A549 (cell line): ENCODE measurements at regions not wholly inside any gene's neighbourhood (a gene's known extent, or its start where the extent isn't known, plus 50 kb on each side); places are given as distances from the start of the nearest gene placed in this dataset.

Experiments
- ATAC-seq, 2 experiments: fragments of 200-7000 bp in 1 of 2; fragments of >200 bp in 1 of 2; cut with Nextera tagmentation in 1 of 2; cut with Tn5 transposase in 1 of 2; 3 replicates each; pipeline versions ENCODE4 v1.8.0 to v1.9.1; 2018 to 2020; ENCODE audit warnings: mild to moderate bottlenecking in 1 of 2, moderate library complexity in 1 of 2
- CTCF ChIA-PET: fragments of 300-600 bp; sonication (Branson Sonifier 250); formaldehyde crosslinking; extraction: SDS; loops from one replicate; lab custom pipeline; 2021; ENCODE audit warnings: antibody characterized with exemption, inconsistent platforms; lab: Yijun Ruan, JAX
- POLR2A ChIA-PET: fragments of 350-600 bp; formaldehyde crosslinking; extraction: SDS; loops from one replicate; lab custom pipeline; 2021; ENCODE audit warnings: antibody characterized with exemption, inconsistent platforms; lab: Yijun Ruan, JAX
- DNase-seq, 2 experiments: peaks; one replicate each; pipeline versions ENCODE4 v3.0.0 to v3.0.0-alpha.2; 2011 to 2016; ENCODE audit warnings: low read depth in 1 of 2, low spot score in 1 of 2
- FAIRE-seq: peaks from 2 replicates; lab custom pipeline; 2011; peaks lifted over from hg19 to GRCh38; lab: Jason Lieb, UNC
- H3K27ac ChIP-seq, 2 experiments: fragments of >200 bp; sonication (Bioruptor Twin); formaldehyde crosslinking; 3 replicates each; pipeline ENCODE4 v1.5.1; 2016 to 2017
- H3K4me1 ChIP-seq: fragments of >200 bp; sonication (Bioruptor Twin); formaldehyde crosslinking; 3 replicates; pipeline ENCODE4 v1.6.1; 2016
- H3K4me2 ChIP-seq: fragments of >200 bp; sonication (Bioruptor Twin); formaldehyde crosslinking; 3 replicates; pipeline ENCODE4 v1.6.1; 2016
- H3K4me3 ChIP-seq: fragments of >200 bp; sonication (Bioruptor Twin); formaldehyde crosslinking; 3 replicates; pipeline ENCODE4 v1.5.1; 2016
- H3K9me3 ChIP-seq: fragments of >200 bp; sonication (Bioruptor Twin); formaldehyde crosslinking; 3 replicates; pipeline ENCODE4 v1.6.1; 2016
- BHLHE40 ChIP-seq: IDR thresholded peaks from 2 replicates; pipeline ENCODE4 v1.6.1; 2012; ENCODE audit warnings: low read depth, low read length, inconsistent platforms
- CBX2 ChIP-seq: fragments of 200-600 bp; sonication (generic); IDR thresholded peaks from 2 replicates; pipeline ENCODE4 v1.6.1; 2016; ENCODE audit warnings: low read depth, mild to moderate bottlenecking, borderline replicate concordance
- CBX8 ChIP-seq: fragments of 200-600 bp; sonication (generic); IDR thresholded peaks from 2 replicates; pipeline ENCODE4 v1.6.1; 2016
- CHD2 ChIP-seq: fragments of 150-350 bp; IDR thresholded peaks from 2 replicates; pipeline ENCODE4 v1.6.1; 2014; ENCODE audit warnings: low read length; ENCODE audit not compliant: partially characterized antibody
- EHMT2 ChIP-seq: fragments of 200-600 bp; sonication (generic); IDR thresholded peaks from 2 replicates; pipeline ENCODE4 v1.6.1; 2016; ENCODE audit warnings: antibody characterized with exemption, low read depth, mild to moderate bottlenecking, moderate library complexity
- GATA3 ChIP-seq: IDR thresholded peaks from 2 replicates; pipeline ENCODE4 v1.6.1; 2012; ENCODE audit warnings: borderline replicate concordance
- JUNB ChIP-seq: fragments of >200 bp; sonication (Bioruptor Twin); formaldehyde crosslinking; IDR thresholded peaks from 2 replicates; pipeline ENCODE4 v1.6.1; 2016
- KDM1A ChIP-seq: fragments of 200-600 bp; sonication (generic); IDR thresholded peaks from 2 replicates; pipeline ENCODE4 v1.6.1; 2016; ENCODE audit warnings: low read depth, mild to moderate bottlenecking
- KDM5A ChIP-seq: fragments of 200-600 bp; sonication (generic); IDR thresholded peaks from 2 replicates; pipeline ENCODE4 v1.6.1; 2016; ENCODE audit warnings: antibody characterized with exemption, mild to moderate bottlenecking
- MAZ ChIP-seq: fragments of 150-350 bp; IDR thresholded peaks from 2 replicates; pipeline ENCODE4 v1.6.1; 2014; ENCODE audit warnings: antibody characterized with exemption, low read depth, low read length, borderline replicate concordance
- MYC ChIP-seq: IDR thresholded peaks from 2 replicates; pipeline ENCODE4 v1.6.1; 2012; ENCODE audit warnings: mild to moderate bottlenecking, inconsistent platforms, low read length, improper control_type of control experiment, borderline replicate concordance
- POLR2A ChIP-seq: IDR thresholded peaks from 2 replicates; pipeline ENCODE4 v1.6.1; 2012; ENCODE audit warnings: mild to moderate bottlenecking, low read length
- RCOR1 ChIP-seq: fragments of 150-350 bp; IDR thresholded peaks from 2 replicates; pipeline ENCODE4 v1.6.1; 2014; ENCODE audit warnings: antibody characterized with exemption, low read length, low read depth
- RNF2 ChIP-seq: fragments of 200-600 bp; sonication (generic); IDR thresholded peaks from 2 replicates; pipeline ENCODE4 v1.6.1; 2016; ENCODE audit warnings: low read depth, mild to moderate bottlenecking, antibody characterized with exemption, moderate library complexity, borderline replicate concordance
- TFCP2L1 ChIP-seq: fragments of 250-450 bp; sonication (Bioruptor Pico); IDR thresholded peaks from 2 replicates; pipeline ENCODE4 v1.5.0; 2021; ENCODE audit warnings: mild to moderate bottlenecking
- ZSCAN20 ChIP-seq: fragments of 250-450 bp; sonication (Bioruptor Pico); IDR thresholded peaks from 2 replicates; pipeline ENCODE4 v1.8.0; 2022; ENCODE audit warnings: mild to moderate bottlenecking, moderate library complexity
- WGBS: methylation state at CpG from one replicate; pipeline ENCODE4 v1.1.6; 2017; ENCODE audit errors: missing lambda C conversion rate; 5-methylcytosine and 5-hydroxymethylcytosine counted together
- TF ChIP-seq, protein P1 (sequence below): fragments of 250-450 bp; sonication (Bioruptor Pico); IDR thresholded peaks from 2 replicates; pipeline ENCODE4 v1.5.0; 2021; ENCODE audit warnings: mild to moderate bottlenecking, moderate library complexity, borderline replicate concordance
- TF ChIP-seq, protein P2 (sequence below): IDR thresholded peaks from 2 replicates; pipeline ENCODE4 v1.6.1; 2012
- TF ChIP-seq, protein P3 (sequence below): fragments of >200 bp; sonication (Bioruptor Twin); formaldehyde crosslinking; IDR thresholded peaks from 3 replicates; pipeline ENCODE4 v1.6.1; 2016
- TF ChIP-seq, protein P4 (sequence below): fragments of 150-350 bp; IDR thresholded peaks from 2 replicates; pipeline ENCODE4 v1.6.1; 2014; ENCODE audit warnings: low read depth, mild to moderate bottlenecking, low read length

DNA sequence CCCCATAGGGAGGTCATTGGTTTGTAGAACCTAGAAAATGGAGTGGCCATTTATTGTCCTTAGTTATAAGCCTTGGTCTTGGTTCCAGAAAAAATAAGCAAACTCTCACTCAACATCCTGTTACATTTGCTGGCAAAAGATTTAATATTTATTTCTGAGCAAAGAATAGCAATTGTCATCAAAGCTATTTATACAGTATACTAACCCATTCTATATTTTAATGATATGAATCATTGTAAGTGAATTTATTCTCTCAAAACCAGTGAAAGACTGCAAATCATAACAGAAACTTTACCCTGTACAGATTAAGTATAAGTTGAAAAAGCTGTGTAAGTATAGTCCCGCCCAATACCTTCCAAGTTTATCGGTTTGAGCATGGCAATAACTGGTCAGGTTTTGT, 364.4 kb downstream of the CD109 start:
- POLR2A ChIA-PET: no interaction called here
- no peaks in the 10 kb centered on the region for H3K4me1 ChIP-seq
- no peak overlapping the region for H3K4me3 ChIP-seq
- H3K27ac ChIP-seq: no peak overlapping the region
- FAIRE-seq: no peak
- no peak for TF ChIP-seq GATA3
- no peak for TF ChIP-seq JUNB
- TF ChIP-seq MAZ: no peak
- TF ChIP-seq KDM5A: no peak
- TF ChIP-seq RCOR1: no peak
- TF ChIP-seq, protein P1, sequence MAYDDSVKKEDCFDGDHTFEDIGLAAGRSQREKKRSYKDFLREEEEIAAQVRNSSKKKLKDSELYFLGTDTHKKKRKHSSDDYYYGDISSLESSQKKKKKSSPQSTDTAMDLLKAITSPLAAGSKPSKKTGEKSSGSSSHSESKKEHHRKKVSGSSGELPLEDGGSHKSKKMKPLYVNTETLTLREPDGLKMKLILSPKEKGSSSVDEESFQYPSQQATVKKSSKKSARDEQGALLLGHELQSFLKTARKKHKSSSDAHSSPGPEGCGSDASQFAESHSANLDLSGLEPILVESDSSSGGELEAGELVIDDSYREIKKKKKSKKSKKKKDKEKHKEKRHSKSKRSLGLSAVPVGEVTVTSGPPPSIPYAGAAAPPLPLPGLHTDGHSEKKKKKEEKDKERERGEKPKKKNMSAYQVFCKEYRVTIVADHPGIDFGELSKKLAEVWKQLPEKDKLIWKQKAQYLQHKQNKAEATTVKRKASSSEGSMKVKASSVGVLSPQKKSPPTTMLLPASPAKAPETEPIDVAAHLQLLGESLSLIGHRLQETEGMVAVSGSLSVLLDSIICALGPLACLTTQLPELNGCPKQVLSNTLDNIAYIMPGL (CRISPR knock-in tag): no peak
- no peak for TF ChIP-seq KDM1A
- TF ChIP-seq, protein P2, sequence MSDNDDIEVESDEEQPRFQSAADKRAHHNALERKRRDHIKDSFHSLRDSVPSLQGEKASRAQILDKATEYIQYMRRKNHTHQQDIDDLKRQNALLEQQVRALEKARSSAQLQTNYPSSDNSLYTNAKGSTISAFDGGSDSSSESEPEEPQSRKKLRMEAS: no peak
- no peak for TF ChIP-seq CBX2
- TF ChIP-seq POLR2A: no peak
- no peaks in the 10 kb centered on the region for H3K9me3 ChIP-seq
- no peak overlapping the region for H3K4me2 ChIP-seq
- CTCF ChIA-PET: interaction anchor here (1.0 kb wide), 1 partner anchor 1149 kb away, joined by 3 read pairs; no protein-coding TSS in a partner anchor
- no peak for DNase-seq
- 49% methylated on average over 2 of the region's 2 CpGs for WGBS
- no peak for ATAC-seq

DNA sequence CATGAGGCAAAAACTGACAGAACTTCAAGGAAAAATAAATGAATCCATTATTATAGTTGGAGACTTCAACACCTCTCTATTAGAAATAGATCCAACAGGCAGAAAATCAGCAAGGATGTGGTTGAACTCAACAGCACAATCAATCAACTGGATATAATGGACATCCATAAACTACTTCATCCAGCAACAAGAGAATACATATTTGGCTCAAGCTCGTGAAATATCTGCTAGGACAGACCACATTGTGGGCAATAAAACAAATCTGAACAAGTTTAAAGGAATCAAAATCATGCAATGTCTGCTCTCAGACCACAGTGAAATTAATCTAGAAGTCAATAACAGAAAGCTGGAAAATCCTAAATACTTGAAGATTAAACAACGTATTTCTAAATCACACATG, 362.6 kb downstream of the CD109 start:
- FAIRE-seq (no peak), DNase-seq (no peak), ATAC-seq (no peak)
- H3K4me3 ChIP-seq: no peak overlapping the region
- no peaks in the 10 kb centered on the region for H3K4me1 ChIP-seq
- ChIA-PET CTCF (no interaction called here), POLR2A (no interaction called here)
- H3K4me2 ChIP-seq: no peak overlapping the region
- TF ChIP-seq EHMT2: no peak
- no peak for TF ChIP-seq CBX8
- TF ChIP-seq, protein P3, sequence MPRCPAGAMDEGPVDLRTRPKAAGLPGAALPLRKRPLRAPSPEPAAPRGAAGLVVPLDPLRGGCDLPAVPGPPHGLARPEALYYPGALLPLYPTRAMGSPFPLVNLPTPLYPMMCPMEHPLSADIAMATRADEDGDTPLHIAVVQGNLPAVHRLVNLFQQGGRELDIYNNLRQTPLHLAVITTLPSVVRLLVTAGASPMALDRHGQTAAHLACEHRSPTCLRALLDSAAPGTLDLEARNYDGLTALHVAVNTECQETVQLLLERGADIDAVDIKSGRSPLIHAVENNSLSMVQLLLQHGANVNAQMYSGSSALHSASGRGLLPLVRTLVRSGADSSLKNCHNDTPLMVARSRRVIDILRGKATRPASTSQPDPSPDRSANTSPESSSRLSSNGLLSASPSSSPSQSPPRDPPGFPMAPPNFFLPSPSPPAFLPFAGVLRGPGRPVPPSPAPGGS: no peak
- no peak for TF ChIP-seq MAZ
- no peak for TF ChIP-seq BHLHE40
- WGBS: 36% methylated on average over 2 of the region's 2 CpGs
- no peak overlapping the region for H3K27ac ChIP-seq
- H3K9me3 ChIP-seq: no peaks in the 10 kb centered on the region

DNA sequence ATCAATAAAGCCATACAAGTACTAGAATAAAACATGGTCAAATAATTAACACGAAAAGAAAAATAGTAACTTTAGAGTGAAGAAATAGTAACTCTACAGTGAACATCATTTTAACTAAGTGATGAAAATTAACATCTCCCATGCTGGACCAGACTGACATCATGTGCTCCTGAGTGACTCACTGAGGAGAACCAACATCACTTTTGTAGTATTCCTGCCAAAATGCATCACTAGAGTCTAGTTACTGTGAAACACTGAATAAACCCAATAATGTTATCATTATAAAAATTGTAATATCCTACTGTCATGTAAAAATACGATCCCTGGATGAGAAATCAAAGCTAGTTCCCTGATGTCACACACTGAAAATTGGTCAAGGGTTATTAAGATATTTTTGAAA, 361.3 kb downstream of the CD109 start:
- 59% methylated on average over 2 of the region's 2 CpGs for WGBS
- Histone ChIP-seq H3K4me3 (no peak overlapping the region), H3K9me3 (no peaks in the 10 kb centered on the region), H3K4me2 (no peak overlapping the region), H3K4me1 (no peaks in the 10 kb centered on the region), H3K27ac (no peak overlapping the region)
- no peak for DNase-seq
- POLR2A ChIA-PET: no interaction called here
- ATAC-seq: no peak
- CTCF ChIA-PET: no interaction called here
- TF ChIP-seq CHD2 (no peak), TFCP2L1 (CRISPR knock-in tag) (no peak), ZSCAN20 (no peak), RNF2 (no peak), MYC (no peak)
- TF ChIP-seq, protein P4, sequence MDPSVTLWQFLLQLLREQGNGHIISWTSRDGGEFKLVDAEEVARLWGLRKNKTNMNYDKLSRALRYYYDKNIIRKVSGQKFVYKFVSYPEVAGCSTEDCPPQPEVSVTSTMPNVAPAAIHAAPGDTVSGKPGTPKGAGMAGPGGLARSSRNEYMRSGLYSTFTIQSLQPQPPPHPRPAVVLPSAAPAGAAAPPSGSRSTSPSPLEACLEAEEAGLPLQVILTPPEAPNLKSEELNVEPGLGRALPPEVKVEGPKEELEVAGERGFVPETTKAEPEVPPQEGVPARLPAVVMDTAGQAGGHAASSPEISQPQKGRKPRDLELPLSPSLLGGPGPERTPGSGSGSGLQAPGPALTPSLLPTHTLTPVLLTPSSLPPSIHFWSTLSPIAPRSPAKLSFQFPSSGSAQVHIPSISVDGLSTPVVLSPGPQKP: no peak
- no peak for FAIRE-seq
